Breast epithelium (tissue), 3 donors: ENCODE measurements at regions not wholly inside any gene's neighbourhood (a gene's known extent, or its start where the extent isn't known, plus 50 kb on each side); places are given as distances from the start of the nearest gene placed in this dataset.

Experiments used
- CTCF ChIP-seq, 3 donors: fragments of 450-650 bp; IDR thresholded peaks; one replicate each; pipeline ENCODE4 v1.5.1; 2016 to 2017; ENCODE audit warnings: antibody characterized with exemption in 3 of 3, mild to moderate bottlenecking in 3 of 3, moderate library complexity in 3 of 3
- POLR2AphosphoS5 ChIP-seq, 3 donors: sonication (generic); formaldehyde crosslinking; IDR thresholded peaks; one replicate each; pipeline ENCODE4 v1.6.1; 2017; ENCODE audit warnings: antibody characterized with exemption in 3 of 3

- TF ChIP-seq POLR2AphosphoS5 (IDR thresholded peaks at IDR 0.05) (no peak), CTCF (IDR thresholded peaks at IDR 0.05) (no peak)
Measured at GRCh38 chr3:30186741-30187219, 419.6 kb upstream of the TGFBR2 start.
